Left colon (tissue), 2 donors: ENCODE measurements at regions not wholly inside any gene's neighbourhood (a gene's known extent, or its start where the extent isn't known, plus 50 kb on each side); places are given as distances from the start of the nearest gene placed in this dataset.

Experiments used
- ATAC-seq: fragments of 200-7000 bp; cut with Tn5 transposase; one replicate; pipeline ENCODE4 v1.9.1; 2020; ENCODE audit warnings: mild to moderate bottlenecking, moderate library complexity
- DNase-seq, 2 donors: peaks; one replicate each; pipeline ENCODE4 v3.0.0-alpha.2; 2020
- intact Hi-C, 2 donors: fragments of 100-400 bp; cut with DNase I in 1 of 2; cut with micrococcal nuclease in 1 of 2; formaldehyde crosslinking; loops; one replicate each; pipeline versions ENCODE4 v1.11.2 to v1.14.0; 2022; cut with DNase I, micrococcal nuclease
- donor health status: DM: no; HTN: no; CAD: no.
- donor health status: DM: yes; HTN: yes; CAD: no.

GRCh38 chr3:42014458-42014920 is 52.6 kb upstream of the ULK4 start:
- ATAC-seq (no peak), DNase-seq (peak in 1 of 2 donors; percentile 41)

GRCh38 chr3:42013691-42014457 is 52.0 kb upstream of the ULK4 start:
- intact Hi-C loops: loop anchor here in 1 of 2 donors (5.0 to 10.0 kb wide), 2 partner anchors 52 to 61 kb away; partner anchors contain the start of gene ULK4

More at GRCh38 chr3:42014458-42014920, 52.6 kb upstream of the ULK4 start:
- intact Hi-C loops: loop anchor here in 1 of 2 donors (5.0 to 10.0 kb wide), 2 partner anchors 52 to 60 kb away; partner anchors contain the start of gene ULK4

GRCh38 chr3:42012935-42013690 is 51.2 kb upstream of the ULK4 start:
- intact Hi-C loops: loop anchor here in 1 of 2 donors (5.0 to 10.0 kb wide), 2 partner anchors 51 to 62 kb away; partner anchors contain the start of gene ULK4
- ATAC-seq: peak; percentile 80
- peak; percentile 75 to 84 for DNase-seq

More at GRCh38 chr3:42013691-42014457, 52.0 kb upstream of the ULK4 start:
- ATAC-seq: peak; percentile 39
- DNase-seq: peak; percentile 51 to 68

- intact Hi-C loops: loop anchor here in 1 of 2 donors (5.0 to 10.0 kb wide), 2 partner anchors 50 to 62 kb away; partner anchors contain the start of gene ULK4
- no peak for DNase-seq
- ATAC-seq: no peak
These were observed 50.6 kb upstream of the ULK4 start for GRCh38 chr3:42012383-42012934.
